Rectal smooth muscle tissue (tissue), 1 donor: ENCODE measurements at regions not wholly inside any gene's neighbourhood (a gene's known extent, or its start where the extent isn't known, plus 50 kb on each side); places are given as distances from the start of the nearest gene placed in this dataset.
"Not testable (repeated sequence)": the region's sequence is repeated elsewhere in the genome, so short reads cannot be mapped to it uniquely, and the experiment has no call there.

Experiments used
- H3K27ac ChIP-seq: one replicate; pipeline ENCODE4 v1.7.0; 2013; ENCODE audit warnings: low read depth, low read length, inconsistent platforms
- H3K27me3 ChIP-seq: one replicate; pipeline ENCODE4 v1.7.0; 2013; ENCODE audit warnings: low read length; ENCODE audit not compliant: control insufficient read depth, insufficient read depth
- H3K36me3 ChIP-seq: one replicate; pipeline ENCODE4 v1.7.0; 2013; ENCODE audit warnings: low read length; ENCODE audit not compliant: control insufficient read depth, insufficient read depth
- H3K4me1 ChIP-seq: one replicate; pipeline ENCODE4 v1.7.0; 2013; ENCODE audit warnings: low read length; ENCODE audit not compliant: control insufficient read depth, insufficient read depth
- H3K4me3 ChIP-seq: one replicate; pipeline ENCODE4 v1.7.0; 2013; ENCODE audit warnings: low read length
- H3K9ac ChIP-seq: one replicate; pipeline ENCODE4 v1.7.0; 2013; ENCODE audit warnings: low read length

DNA sequence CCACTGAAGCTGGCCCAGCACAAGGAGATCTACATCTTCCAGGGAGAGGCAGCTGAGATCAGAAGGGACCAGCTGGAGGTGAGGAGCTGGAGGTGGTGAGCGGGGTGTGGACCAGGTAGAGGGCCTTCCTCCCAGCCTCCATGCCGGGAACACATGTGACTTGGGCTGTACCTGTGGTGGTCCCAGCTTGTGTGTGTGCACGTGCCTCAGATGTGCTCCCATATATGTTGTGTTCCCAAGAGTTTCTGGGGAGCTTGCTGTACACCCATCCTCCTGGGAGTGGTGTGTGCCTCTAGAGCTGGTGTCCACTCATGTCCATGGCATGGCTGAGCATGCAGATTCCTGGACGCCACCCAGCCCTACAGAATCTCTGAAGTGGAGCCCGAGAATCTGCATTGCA lies 183.7 kb upstream of the AKAP13 start:
- not testable (repeated sequence) for H3K4me1 ChIP-seq, H3K9ac ChIP-seq, H3K27ac ChIP-seq, H3K27me3 ChIP-seq, H3K36me3 ChIP-seq, H3K4me3 ChIP-seq

DNA sequence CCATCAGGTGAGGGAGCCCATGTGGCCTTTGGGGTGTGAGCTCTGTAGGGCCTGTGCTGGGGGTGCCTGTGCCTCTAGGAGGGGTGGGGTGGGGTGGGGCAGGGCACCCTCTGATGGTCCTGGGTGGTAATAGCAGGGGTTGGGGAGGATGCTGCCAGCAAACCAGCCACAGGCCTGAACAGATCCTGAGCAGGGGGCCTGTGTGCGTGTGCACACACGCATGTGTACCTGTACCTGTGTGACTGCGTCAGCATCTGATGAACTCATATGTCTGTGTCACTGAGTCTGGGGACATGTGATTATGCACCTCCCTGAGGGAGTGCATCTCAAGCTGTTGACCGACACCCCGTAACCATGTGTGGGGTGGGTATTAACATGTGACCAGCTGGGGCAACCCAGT lies 182.8 kb upstream of the AKAP13 start:
- not testable (repeated sequence) for H3K36me3 ChIP-seq, H3K4me1 ChIP-seq, H3K27me3 ChIP-seq, H3K9ac ChIP-seq, H3K4me3 ChIP-seq, H3K27ac ChIP-seq

DNA sequence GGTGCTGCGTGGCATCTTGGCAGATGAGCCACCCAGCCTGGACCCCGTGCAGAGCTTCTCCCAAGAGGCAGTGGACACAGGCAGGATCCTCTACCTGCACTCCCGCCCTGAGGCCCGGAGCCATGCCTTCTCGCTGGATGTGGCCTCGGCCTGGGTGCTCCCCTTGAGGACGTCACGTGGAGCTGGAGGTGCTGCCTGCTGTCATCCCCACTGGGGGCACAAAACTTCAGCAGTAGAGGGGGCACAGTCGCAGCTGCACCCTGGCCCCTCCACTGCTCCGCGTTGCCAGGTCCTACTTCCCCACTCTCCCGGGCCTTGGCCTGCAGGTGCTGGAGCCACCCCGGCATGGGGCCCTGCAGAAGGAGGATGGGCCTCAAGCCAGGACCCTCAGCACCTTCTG lies 182.0 kb upstream of the AKAP13 start:
- not testable (repeated sequence) for H3K4me3 ChIP-seq, H3K4me1 ChIP-seq

DNA sequence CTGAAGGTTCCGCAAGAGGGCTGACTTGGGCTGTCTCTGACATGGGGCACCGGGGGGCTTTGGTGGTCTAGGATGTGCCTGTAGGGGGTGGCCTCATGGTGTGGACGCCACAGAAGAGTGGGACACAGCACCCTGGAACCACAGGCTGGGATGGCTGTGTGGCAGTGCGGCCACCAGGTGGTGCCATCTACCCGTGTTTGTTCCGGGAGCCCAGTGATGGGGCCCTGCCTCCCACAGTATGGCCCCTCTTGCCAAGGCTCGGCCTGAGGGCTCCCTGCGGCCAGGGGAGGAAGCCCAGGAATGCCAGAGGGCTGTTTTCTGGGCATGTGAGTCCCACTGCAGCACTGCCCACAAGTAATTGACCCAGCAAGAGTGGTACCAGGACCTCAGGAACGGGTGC lies 180.2 kb upstream of the AKAP13 start:
- H3K27me3 ChIP-seq, H3K4me1 ChIP-seq, H3K36me3 ChIP-seq, H3K27ac ChIP-seq, H3K9ac ChIP-seq, H3K4me3 ChIP-seq: not testable (repeated sequence)

More for the DNA sequence above, 182.0 kb upstream of the AKAP13 start:
- H3K9ac ChIP-seq, H3K36me3 ChIP-seq, H3K27ac ChIP-seq, H3K27me3 ChIP-seq: not testable (repeated sequence)

GRCh38 chr15:85201118-85201793 lies 179.1 kb upstream of the AKAP13 start:
- H3K4me1 ChIP-seq, H3K27ac ChIP-seq, H3K27me3 ChIP-seq, H3K9ac ChIP-seq, H3K4me3 ChIP-seq, H3K36me3 ChIP-seq: not testable (repeated sequence)

- not testable (repeated sequence) for H3K36me3 ChIP-seq, H3K4me1 ChIP-seq, H3K9ac ChIP-seq, H3K27ac ChIP-seq, H3K27me3 ChIP-seq, H3K4me3 ChIP-seq
Measured at GRCh38 chr15:85204481-85204880, 175.9 kb upstream of the AKAP13 start.

DNA sequence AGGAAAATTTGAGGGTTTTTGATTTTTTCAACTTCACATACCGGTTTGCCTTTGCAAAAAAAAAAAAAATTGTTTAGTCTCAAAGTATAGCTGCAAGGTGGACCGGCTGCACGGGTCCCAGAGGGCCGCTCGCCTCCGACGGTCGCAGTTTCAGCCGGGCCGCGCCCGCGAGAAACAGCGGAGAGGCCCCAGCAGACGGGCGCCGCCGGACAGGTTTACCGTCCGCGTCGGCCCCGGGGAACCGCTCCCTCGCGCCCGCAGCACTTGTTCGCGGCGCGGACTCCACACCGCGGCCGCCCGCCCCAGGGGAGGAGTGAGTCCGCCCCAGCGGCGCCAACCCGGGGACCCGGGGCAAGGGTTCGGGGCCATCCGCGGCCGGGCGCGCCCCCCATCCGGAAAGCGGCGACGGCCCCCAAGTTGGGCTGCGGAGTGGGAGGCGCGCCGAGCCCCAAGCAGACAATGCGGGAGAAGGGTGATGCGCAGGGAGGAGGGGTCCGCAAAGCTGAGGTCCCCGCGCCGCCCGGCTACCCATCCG lies 146.5 kb upstream of the AKAP13 start:
- not testable (repeated sequence) for H3K27ac ChIP-seq, H3K4me3 ChIP-seq, H3K36me3 ChIP-seq

GRCh38 chr15:85234450-85235196 lies 145.8 kb upstream of the AKAP13 start:
- not testable (repeated sequence) for H3K27ac ChIP-seq, H3K9ac ChIP-seq, H3K36me3 ChIP-seq, H3K4me3 ChIP-seq, H3K4me1 ChIP-seq, H3K27me3 ChIP-seq

More for the DNA sequence above, 146.5 kb upstream of the AKAP13 start:
- H3K27me3 ChIP-seq, H3K9ac ChIP-seq, H3K4me1 ChIP-seq: not testable (repeated sequence)

- not testable (repeated sequence) for H3K36me3 ChIP-seq, H3K4me1 ChIP-seq, H3K27me3 ChIP-seq, H3K27ac ChIP-seq, H3K4me3 ChIP-seq, H3K9ac ChIP-seq
Measured at GRCh38 chr15:85244056-85244455, 136.3 kb upstream of the AKAP13 start.

DNA sequence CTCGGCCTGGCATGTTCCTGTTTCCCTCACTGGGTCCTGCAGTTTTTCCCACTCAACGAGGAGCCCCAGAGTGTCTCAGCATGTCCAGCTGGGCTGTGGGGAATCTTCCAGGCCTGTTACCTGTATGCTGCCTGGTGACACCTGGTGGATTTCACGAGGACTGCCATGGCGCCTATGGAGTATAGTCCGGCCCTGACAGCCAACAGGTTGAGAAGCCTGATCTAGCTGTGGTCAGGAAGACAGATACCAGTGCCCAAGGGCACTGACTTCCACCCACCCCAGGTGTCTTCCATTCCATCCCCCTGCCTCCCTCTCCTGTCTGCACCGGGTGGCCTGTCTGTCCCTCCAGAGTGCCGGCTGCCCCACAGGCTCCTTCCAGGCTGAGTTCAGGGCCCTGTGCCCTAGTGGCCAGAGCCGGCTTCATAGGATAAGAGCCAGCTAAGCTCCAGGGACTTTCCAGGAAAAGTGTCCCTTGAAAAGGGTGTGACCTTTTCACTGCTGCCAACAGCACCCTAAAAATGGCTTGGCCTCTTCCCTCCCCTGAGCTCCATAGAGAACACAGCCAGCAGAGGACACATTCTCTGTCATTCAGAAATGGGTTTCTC lies 129.4 kb upstream of the AKAP13 start:
- H3K27ac ChIP-seq, H3K27me3 ChIP-seq, H3K4me1 ChIP-seq, H3K9ac ChIP-seq, H3K4me3 ChIP-seq, H3K36me3 ChIP-seq: not testable (repeated sequence)

DNA sequence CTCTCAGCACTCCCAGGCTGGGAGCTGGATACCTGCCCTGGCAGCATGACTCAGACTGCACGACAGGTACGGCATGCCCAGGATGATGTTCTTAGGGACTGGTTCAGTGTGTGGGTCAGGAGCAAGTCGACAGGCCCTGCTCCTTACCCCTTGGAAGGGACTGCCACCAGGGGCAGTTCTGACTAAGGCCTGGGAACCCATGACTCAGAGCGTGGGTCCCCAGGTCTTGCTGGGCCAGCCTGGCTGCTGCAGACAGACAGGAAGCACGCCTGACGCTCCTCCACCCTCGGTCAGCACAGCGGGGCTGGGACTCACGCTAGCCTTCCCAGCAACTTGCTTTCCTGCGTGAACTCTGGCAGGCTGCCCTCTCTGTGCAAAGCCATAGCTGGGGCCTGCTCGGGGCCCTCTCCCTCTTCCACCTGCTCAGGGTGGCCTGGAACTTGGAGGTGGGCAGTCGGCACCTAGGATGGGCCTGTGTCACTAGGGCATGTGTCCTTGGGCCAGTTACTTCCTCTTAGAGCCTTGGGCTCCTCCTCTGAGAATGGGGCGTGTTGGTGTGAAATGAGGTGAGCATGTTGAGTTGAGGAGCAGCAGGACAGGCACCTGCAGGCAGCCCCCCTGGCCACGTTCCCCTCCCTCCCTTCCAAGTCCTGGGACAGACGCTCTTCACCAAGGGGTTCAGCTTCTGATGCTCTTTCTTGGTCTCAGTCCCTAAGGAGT lies 127.0 kb upstream of the AKAP13 start:
- not testable (repeated sequence) for H3K36me3 ChIP-seq, H3K4me3 ChIP-seq, H3K27me3 ChIP-seq, H3K27ac ChIP-seq, H3K4me1 ChIP-seq, H3K9ac ChIP-seq

DNA sequence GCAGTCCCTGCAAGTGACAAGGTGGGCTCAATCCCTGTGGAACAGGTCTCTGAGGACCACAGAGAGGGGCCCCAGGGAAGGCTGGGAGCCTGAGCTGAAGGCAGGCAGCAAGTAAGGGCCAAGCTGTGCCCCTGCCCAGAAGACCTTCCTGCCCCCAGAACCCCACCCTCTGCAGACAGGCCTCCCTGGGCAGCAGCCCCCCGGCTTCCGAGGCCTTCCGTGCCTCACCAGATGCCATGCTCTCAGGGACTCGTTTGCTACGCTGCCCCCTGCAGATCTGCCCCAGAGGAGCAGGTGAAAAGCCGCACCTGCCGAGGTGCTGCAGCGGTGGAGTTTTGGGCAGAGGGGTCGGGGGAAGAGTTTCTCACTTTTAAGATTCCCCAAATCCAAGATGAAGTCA lies 125.4 kb upstream of the AKAP13 start:
- H3K36me3 ChIP-seq, H3K4me3 ChIP-seq, H3K27me3 ChIP-seq, H3K27ac ChIP-seq, H3K9ac ChIP-seq, H3K4me1 ChIP-seq: not testable (repeated sequence)
